Ishikawa (cell line): ENCODE measurements at regions not wholly inside any gene's neighbourhood (a gene's known extent, or its start where the extent isn't known, plus 50 kb on each side); places are given as distances from the start of the nearest gene placed in this dataset.

Source experiments
- CEBPB ChIP-seq: IDR thresholded peaks from 2 replicates; pipeline ENCODE4 v1.6.1; 2012
- CREB1 ChIP-seq: IDR thresholded peaks from 2 replicates; pipeline ENCODE4 v1.6.1; 2012; ENCODE audit warnings: low read depth
- EGR1 ChIP-seq: IDR thresholded peaks from 2 replicates; pipeline ENCODE4 v1.6.1; 2012
- EP300 ChIP-seq: IDR thresholded peaks from 2 replicates; pipeline ENCODE4 v1.6.1; 2012; ENCODE audit warnings: borderline replicate concordance
- FOXM1 ChIP-seq: IDR thresholded peaks from 2 replicates; pipeline ENCODE4 v1.6.1; 2012; ENCODE audit warnings: low read depth, borderline replicate concordance
- MAX ChIP-seq: IDR thresholded peaks from 2 replicates; pipeline ENCODE4 v1.6.1; 2012
- NFIC ChIP-seq: IDR thresholded peaks from 2 replicates; pipeline ENCODE4 v1.6.1; 2012
- RAD21 ChIP-seq: IDR thresholded peaks from 2 replicates; pipeline ENCODE4 v1.6.1; 2012; ENCODE audit warnings: low read depth
- TAF1 ChIP-seq: IDR thresholded peaks from 2 replicates; pipeline ENCODE4 v1.6.1; 2012; ENCODE audit warnings: low read depth, mild to moderate bottlenecking
- TEAD4 ChIP-seq: IDR thresholded peaks from 2 replicates; pipeline ENCODE4 v1.6.1; 2012
- USF1 ChIP-seq: IDR thresholded peaks from 2 replicates; pipeline ENCODE4 v1.6.1; 2012
- ZBTB7A ChIP-seq: IDR thresholded peaks from 2 replicates; pipeline ENCODE4 v1.6.1; 2012; ENCODE audit warnings: low read depth
- TF ChIP-seq, protein P1 (sequence below): IDR thresholded peaks from 2 replicates; pipeline ENCODE4 v1.6.1; 2012; ENCODE audit warnings: low read depth, mild to moderate bottlenecking

- TF ChIP-seq NFIC (no peak), MAX (no peak), RAD21 (no peak), CREB1 (no peak), TAF1 (no peak), USF1 (no peak), FOXM1 (no peak), ZBTB7A (no peak), EP300 (no peak), CEBPB (no peak), TEAD4 (no peak), EGR1 (no peak)
- TF ChIP-seq, protein P1, sequence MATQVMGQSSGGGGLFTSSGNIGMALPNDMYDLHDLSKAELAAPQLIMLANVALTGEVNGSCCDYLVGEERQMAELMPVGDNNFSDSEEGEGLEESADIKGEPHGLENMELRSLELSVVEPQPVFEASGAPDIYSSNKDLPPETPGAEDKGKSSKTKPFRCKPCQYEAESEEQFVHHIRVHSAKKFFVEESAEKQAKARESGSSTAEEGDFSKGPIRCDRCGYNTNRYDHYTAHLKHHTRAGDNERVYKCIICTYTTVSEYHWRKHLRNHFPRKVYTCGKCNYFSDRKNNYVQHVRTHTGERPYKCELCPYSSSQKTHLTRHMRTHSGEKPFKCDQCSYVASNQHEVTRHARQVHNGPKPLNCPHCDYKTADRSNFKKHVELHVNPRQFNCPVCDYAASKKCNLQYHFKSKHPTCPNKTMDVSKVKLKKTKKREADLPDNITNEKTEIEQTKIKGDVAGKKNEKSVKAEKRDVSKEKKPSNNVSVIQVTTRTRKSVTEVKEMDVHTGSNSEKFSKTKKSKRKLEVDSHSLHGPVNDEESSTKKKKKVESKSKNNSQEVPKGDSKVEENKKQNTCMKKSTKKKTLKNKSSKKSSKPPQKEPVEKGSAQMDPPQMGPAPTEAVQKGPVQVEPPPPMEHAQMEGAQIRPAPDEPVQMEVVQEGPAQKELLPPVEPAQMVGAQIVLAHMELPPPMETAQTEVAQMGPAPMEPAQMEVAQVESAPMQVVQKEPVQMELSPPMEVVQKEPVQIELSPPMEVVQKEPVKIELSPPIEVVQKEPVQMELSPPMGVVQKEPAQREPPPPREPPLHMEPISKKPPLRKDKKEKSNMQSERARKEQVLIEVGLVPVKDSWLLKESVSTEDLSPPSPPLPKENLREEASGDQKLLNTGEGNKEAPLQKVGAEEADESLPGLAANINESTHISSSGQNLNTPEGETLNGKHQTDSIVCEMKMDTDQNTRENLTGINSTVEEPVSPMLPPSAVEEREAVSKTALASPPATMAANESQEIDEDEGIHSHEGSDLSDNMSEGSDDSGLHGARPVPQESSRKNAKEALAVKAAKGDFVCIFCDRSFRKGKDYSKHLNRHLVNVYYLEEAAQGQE: no peak
Measured at GRCh38 chr2:16261071-16261470, 320.7 kb downstream of the MYCN start.
